MCF 10A (cell line): ENCODE measurements at regions not wholly inside any gene's neighbourhood (a gene's known extent, or its start where the extent isn't known, plus 50 kb on each side); places are given as distances from the start of the nearest gene placed in this dataset.
"Not testable (repeated sequence)": the region's sequence is repeated elsewhere in the genome, so short reads cannot be mapped to it uniquely, and the experiment has no call there.

Experiments used
- BruUV-seq: library from RNA; stranded (reverse); fragments of 400-500 nt; replicated peaks from 2 replicates; lab custom pipeline; 2021; lab: Mats Ljungman, UMichigan
- CTCF ChIA-PET: fragments of 300-600 bp; sonication (Branson Sonifier 250); formaldehyde crosslinking; extraction: SDS; loops from one replicate; lab custom pipeline; 2021; ENCODE audit warnings: antibody characterized with exemption, inconsistent platforms; lab: Yijun Ruan, JAX
- POLR2A ChIA-PET: fragments of 300-600, 350-650 bp; sonication (Branson Sonifier 250); formaldehyde crosslinking; extraction: SDS; loops from one replicate; lab custom pipeline; 2020; ENCODE audit warnings: antibody characterized with exemption, inconsistent platforms; lab: Yijun Ruan, JAX
- DNase-seq: peaks from one replicate; pipeline ENCODE4 v3.0.0-alpha.2; 2018; ENCODE audit not compliant: unreplicated experiment
- H3K27ac Mint-ChIP-seq: one replicate; pipeline ENCODE4 v1.8.0; 2022; ENCODE audit warnings: mild to moderate bottlenecking, low read depth, mixed read lengths; ENCODE audit not compliant: unreplicated experiment
- H3K27me3 Mint-ChIP-seq: one replicate; pipeline ENCODE4 v1.8.0; 2022; ENCODE audit warnings: mixed read lengths; ENCODE audit not compliant: insufficient read depth, unreplicated experiment
- H3K36me3 Mint-ChIP-seq: one replicate; pipeline ENCODE4 v1.8.0; 2022; ENCODE audit warnings: mild to moderate bottlenecking, moderate library complexity, mixed read lengths; ENCODE audit not compliant: insufficient read depth, unreplicated experiment
- H3K4me1 Mint-ChIP-seq: one replicate; pipeline ENCODE4 v1.8.0; 2022; ENCODE audit warnings: mixed read lengths; ENCODE audit not compliant: insufficient read depth, unreplicated experiment
- H3K4me3 Mint-ChIP-seq: one replicate; pipeline ENCODE4 v1.8.0; 2022; ENCODE audit warnings: mild to moderate bottlenecking, moderate library complexity, mixed read lengths; ENCODE audit not compliant: unreplicated experiment
- H3K9me3 Mint-ChIP-seq: one replicate; pipeline ENCODE4 v1.8.0; 2022; ENCODE audit warnings: mixed read lengths; ENCODE audit not compliant: unreplicated experiment
- intact Hi-C: fragments of 100-400 bp; cut with micrococcal nuclease; formaldehyde crosslinking; loops from 2 replicates; pipeline ENCODE4 v1.14.1; 2022
- TF ChIP-seq, protein P1 (sequence below): fragments of 200-600 bp; IDR thresholded peaks from one replicate; pipeline ENCODE4 v1.8.0; 2022; ENCODE audit warnings: antibody characterized with exemption, mild to moderate bottlenecking; ENCODE audit not compliant: unreplicated experiment

GRCh38 chr12:5276327-5276880, 155.5 kb upstream of the NTF3 start:
- Mint-ChIP-seq H3K27ac (no peak overlapping the region), H3K27me3 (no peaks in the 10 kb centered on the region), H3K9me3 (peaks cover 11% of the 10 kb centered on the region), H3K4me3 (no peak overlapping the region), H3K36me3 (no peaks in the 10 kb centered on the region), H3K4me1 (no peaks in the 10 kb centered on the region)
- intact Hi-C loops, result no loop called here
- ChIA-PET CTCF (no interaction called here), POLR2A (no interaction called here)
- TF ChIP-seq, protein P1, sequence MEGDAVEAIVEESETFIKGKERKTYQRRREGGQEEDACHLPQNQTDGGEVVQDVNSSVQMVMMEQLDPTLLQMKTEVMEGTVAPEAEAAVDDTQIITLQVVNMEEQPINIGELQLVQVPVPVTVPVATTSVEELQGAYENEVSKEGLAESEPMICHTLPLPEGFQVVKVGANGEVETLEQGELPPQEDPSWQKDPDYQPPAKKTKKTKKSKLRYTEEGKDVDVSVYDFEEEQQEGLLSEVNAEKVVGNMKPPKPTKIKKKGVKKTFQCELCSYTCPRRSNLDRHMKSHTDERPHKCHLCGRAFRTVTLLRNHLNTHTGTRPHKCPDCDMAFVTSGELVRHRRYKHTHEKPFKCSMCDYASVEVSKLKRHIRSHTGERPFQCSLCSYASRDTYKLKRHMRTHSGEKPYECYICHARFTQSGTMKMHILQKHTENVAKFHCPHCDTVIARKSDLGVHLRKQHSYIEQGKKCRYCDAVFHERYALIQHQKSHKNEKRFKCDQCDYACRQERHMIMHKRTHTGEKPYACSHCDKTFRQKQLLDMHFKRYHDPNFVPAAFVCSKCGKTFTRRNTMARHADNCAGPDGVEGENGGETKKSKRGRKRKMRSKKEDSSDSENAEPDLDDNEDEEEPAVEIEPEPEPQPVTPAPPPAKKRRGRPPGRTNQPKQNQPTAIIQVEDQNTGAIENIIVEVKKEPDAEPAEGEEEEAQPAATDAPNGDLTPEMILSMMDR, result no peak
- BruUV-seq, result no TSS peak
- DNase-seq, result no peak

DNA sequence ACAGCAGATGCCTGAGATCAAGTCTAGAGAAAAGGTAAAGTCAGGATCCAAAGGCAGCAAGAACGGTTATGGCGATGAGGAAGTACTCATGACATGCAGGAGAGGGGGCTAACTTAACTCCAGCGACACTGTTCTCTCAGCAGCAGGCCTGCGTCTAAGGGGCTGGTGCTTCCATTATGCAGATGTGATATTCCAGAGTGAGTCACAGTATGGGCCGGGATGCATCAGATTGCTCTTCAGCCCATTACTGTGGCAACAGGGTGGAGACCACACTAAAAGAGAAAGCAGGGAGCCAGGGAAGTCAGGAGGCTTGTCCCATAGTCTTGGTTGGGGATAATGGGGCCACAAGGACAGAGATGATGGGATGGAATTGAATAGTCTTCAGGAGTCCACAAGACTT, 151.8 kb upstream of the NTF3 start:
- Mint-ChIP-seq H3K9me3 (peaks cover 35% of the 10 kb centered on the region), H3K4me3 (no peak overlapping the region), H3K27me3 (no peaks in the 10 kb centered on the region), H3K4me1 (no peaks in the 10 kb centered on the region), H3K36me3 (no peaks in the 10 kb centered on the region), H3K27ac (no peak overlapping the region)
- no peak for DNase-seq
- no TSS peak for BruUV-seq
- intact Hi-C loops, result no loop called here
- TF ChIP-seq, protein P1, result no peak
- ChIA-PET POLR2A (no interaction called here), CTCF (interaction anchor here (0.6 kb wide), 1 partner anchor 378 kb away, joined by 3 read pairs; no protein-coding TSS in a partner anchor)

- H3K36me3 Mint-ChIP-seq, H3K27me3 Mint-ChIP-seq, intact Hi-C loops, H3K4me1 Mint-ChIP-seq, H3K4me3 Mint-ChIP-seq, POLR2A ChIA-PET, DNase-seq, BruUV-seq, H3K27ac Mint-ChIP-seq, CTCF ChIA-PET: not testable (repeated sequence)
- H3K9me3 Mint-ChIP-seq, result peaks cover 34% of the 10 kb centered on the region
These were observed 141.5 kb upstream of the NTF3 start for GRCh38 chr12:5290368-5290767.

- Mint-ChIP-seq H3K36me3 (no peaks in the 10 kb centered on the region), H3K27ac (no peak overlapping the region), H3K4me3 (no peak overlapping the region), H3K27me3 (no peaks in the 10 kb centered on the region), H3K4me1 (no peaks in the 10 kb centered on the region), H3K9me3 (peaks cover 38% of the 10 kb centered on the region)
- TF ChIP-seq, protein P1, result no peak
- POLR2A ChIA-PET, result no interaction called here
- no peak for DNase-seq
- CTCF ChIA-PET, result interaction anchor here (0.9 kb wide), 1 partner anchor 93 kb away, joined by 3 read pairs; no protein-coding TSS in a partner anchor
- BruUV-seq, result no TSS peak
- intact Hi-C loops, result no loop called here
These were observed 139.3 kb upstream of the NTF3 start for GRCh38 chr12:5292651-5293050.

DNA sequence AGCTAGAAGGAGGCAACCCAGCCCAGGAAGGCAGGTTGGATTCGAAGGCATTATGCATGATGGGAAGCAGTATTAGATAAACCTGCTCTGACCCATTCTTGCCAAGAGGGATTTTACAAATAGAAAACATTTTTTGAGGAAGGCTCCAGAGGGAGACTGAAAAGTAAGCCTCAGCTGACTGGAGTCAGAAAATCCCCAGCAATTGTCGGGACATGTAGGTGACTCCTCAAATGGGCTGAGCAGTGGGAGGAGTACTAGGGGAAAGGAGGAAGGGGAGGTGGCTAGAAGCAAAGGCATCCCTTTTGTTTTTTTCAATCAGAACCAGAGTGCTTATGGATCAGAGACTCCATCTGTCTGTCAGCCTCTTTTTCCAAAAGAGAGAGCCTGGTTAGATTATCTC, 138.1 kb upstream of the NTF3 start:
- no TSS peak for BruUV-seq
- intact Hi-C loops, result no loop called here
- Mint-ChIP-seq H3K36me3 (no peaks in the 10 kb centered on the region), H3K27me3 (no peaks in the 10 kb centered on the region), H3K4me1 (no peaks in the 10 kb centered on the region), H3K4me3 (no peak overlapping the region), H3K9me3 (peaks cover 38% of the 10 kb centered on the region), H3K27ac (no peak overlapping the region)
- CTCF ChIA-PET, result no interaction called here
- DNase-seq, result no peak
- TF ChIP-seq, protein P1, result no peak
- POLR2A ChIA-PET, result no interaction called here
